ENCODE measurements at regions not wholly inside any gene's neighbourhood (a gene's known extent, or its start where the extent isn't known, plus 50 kb on each side); places are given as distances from the start of the nearest gene placed in this dataset.
"Not testable (repeated sequence)": the region's sequence is repeated elsewhere in the genome, so short reads cannot be mapped to it uniquely, and the experiment has no call there.

DNA sequence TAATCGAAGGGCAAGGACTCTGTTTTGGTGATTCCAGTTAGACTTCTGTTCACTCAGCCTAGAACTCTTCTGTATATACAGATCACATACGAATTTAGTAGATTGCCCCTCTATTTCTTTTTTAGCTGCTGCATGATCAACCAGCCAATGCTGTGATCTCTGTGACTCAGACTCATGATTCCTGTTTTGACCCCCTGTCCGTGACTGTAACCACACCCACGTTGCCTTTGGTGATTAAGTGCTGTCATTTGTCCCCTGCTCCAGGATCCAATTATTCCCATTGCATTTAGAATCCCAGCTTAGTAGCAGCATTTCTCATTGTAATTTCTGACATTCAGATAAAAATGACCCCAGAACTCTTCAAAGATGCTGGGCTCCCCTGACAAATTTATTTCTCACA lies 545.7 kb downstream of the NPIPA7 start:
- no peak for DNase-seq
- intact Hi-C loops (cut with DNase I) = no loop called here

DNA sequence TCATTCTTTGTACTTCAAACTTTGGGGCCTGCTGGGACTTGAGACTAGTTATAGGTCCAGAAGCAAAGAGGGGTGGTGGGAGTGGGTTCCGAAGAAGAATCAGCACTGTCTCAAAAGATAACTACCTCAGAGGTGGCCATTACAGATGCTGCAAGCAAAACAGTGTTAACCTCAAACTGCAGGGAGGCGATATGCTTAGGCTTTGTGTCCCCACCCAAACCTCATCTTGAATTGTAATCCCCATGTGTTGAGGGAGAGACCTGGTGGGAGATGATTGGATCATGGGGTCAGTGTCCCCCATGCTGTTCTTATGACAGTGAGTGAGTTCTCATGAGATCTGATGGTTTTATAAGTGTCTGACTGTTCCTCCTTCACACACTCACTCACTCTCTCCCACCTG lies 545.3 kb downstream of the XYLT1 start:
- intact Hi-C loops (cut with DNase I) = no loop called here

DNA sequence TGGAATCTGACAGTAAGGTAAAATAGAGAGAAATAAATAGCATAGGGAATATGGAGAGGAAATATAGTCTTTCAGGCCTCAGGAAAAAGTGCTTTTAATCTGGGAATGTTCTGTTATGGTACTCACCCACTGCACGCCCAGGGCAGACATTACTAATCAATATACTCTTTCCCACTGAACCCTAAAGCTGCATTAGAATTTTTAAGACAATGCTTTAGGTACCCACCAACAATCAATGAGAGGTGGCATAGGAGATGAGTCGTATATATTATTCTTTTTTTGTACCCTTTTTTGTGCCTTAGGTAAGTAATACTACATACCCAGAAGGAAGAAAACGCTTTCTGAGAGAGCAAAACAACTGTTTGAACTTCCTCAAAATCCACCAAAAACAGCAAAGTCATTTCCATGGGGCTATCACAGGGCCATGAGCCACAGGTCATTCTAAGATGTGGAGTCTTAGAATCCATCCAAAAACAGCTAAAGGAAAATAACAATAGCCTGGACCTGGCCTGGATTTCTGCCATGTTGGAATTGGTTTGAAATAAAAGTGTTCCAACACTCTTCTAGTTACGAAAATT lies 542.1 kb downstream of the XYLT1 start:
- DNase-seq = no peak
- intact Hi-C loops (cut with DNase I) = no loop called here

More for the DNA sequence above, 545.3 kb downstream of the XYLT1 start:
- no peak for DNase-seq

DNA sequence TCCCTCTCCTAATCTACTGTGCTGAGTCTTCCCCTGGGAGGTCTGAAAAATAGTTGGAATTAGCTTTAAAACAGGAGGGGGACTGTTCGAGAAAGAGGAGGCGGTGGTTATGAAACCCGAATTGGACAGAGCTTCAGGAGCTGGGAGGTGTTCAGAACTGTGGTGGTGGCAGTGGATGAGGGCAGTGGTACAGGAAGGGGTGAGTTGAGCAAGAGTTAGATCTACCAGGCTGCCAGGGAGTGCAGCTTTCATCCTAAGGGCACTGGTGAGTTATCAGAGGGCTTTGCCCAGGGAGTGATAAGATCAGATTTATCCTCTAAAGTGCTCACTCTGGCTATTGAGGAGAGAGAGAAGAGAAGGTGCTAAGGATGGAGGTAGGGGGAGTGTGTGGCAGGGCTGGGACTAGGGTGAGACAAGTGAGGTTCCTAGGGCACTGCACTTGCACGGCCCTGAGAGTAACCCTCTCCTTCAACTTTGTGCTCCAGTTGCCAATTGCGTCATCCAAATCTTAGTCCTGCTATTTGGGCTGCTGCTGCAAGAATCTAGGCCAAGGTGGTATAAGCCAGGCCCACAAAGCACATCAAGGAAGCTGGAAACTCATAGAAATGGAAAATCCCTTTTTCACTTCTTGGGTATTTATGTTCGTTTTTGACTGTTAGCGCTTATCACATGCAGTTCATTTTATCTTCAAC lies 540.3 kb downstream of the XYLT1 start:
- DNase-seq = no peak
- intact Hi-C loops (cut with DNase I) = no loop called here

DNA sequence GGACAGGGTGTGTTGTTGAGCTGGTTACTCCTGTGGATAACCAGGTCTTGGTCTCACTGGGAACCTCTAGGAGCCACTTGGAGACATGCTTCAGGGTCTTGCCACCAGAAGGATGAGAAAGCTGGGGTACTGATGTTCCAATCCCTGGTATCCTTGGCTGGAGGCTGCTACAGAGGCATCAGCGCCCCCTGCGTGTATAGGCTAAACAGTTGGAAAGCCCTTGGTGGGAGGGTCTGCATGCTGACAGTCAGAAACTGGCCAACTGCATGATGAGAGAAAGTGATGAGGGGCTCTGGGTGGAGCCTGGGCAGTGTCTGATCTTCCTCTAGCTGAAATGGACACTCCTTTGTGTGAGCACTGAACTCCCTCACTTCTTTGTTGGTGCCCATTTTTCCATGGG lies 536.9 kb downstream of the XYLT1 start:
- DNase-seq = no peak
- intact Hi-C loops (cut with DNase I) = no loop called here

DNA sequence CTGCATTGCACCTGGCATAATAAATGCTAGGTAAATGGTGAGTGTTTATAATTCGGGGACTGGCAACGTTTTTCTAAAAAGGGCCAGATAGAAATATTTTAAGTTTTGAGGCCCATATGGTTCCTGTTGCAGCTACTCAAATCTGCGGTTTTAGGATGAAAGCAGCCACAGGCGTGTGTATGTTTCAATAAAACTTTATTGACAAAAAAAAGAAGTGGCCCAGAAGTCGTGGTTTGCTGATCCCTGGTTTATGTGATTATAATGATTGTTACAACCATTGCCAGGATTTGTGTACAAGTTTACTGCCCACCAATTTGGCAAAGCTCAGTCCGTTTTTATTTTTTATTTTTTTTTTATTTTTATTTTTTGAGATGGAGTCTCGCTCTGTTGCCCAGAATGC lies 536.1 kb downstream of the XYLT1 start:
- intact Hi-C loops (cut with DNase I) = no loop called here
- no peak for DNase-seq

DNA sequence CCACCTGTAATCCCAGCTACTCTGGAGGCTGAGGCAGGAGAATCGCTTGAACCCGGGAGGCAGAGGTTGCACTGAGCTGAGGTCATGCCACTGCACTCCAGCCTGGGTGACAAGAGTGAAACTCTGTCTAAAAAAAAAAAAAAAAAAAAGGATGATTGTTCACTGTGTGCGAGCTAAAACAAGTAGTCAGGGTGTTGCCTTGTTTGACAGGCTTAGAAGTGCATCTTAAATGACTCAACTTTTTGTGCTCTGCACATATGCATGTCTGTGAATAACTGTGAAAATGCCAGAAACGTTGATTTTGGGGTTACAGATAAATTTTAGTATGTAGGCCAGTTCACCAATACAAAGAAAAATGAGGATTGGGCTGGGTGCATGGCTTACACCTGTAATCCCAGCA lies 534.9 kb downstream of the XYLT1 start:
- intact Hi-C loops (cut with DNase I); DNase-seq: not testable (repeated sequence)

DNA sequence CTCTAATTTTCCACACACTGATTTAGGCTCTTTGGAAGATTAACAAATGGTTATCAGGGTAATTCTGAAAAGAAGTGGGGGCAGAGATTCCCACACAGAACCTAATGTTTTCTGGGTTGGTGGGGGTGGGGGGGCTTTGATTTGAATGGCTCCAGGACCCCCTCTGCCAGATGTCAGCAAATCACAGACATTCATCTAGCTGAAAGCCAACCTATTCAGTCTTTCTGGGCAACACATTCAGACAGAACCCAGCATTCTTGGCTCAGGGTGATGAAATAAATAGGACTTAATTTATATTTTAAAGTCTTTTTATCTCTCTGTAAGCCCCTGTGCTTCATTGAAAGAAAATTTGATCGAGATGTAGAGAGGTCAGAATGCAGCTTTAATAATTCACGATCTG lies 533.2 kb downstream of the XYLT1 start:
- intact Hi-C loops (cut with DNase I) = no loop called here
- DNase-seq = no peak

DNA sequence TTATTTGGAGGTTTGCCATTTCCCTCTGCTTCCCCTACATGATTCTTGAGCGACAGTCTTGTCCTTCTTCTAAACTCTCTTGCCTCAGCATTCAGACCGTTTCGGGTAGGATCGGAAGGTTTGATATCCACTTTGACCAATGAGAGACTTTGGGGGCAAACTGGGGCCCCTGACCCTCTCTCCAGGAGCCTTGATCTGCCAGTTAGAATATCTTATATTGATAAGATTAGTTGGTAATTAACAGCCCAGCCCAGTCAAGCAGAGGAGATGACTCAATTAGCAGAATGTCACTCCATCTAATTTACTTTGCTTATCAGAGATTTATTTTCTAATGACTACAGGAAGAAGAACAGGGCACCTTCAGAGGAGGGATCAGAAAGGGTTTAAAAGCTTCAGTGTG lies 532.8 kb downstream of the XYLT1 start:
- intact Hi-C loops (cut with DNase I) = no loop called here
- no peak for DNase-seq

DNA sequence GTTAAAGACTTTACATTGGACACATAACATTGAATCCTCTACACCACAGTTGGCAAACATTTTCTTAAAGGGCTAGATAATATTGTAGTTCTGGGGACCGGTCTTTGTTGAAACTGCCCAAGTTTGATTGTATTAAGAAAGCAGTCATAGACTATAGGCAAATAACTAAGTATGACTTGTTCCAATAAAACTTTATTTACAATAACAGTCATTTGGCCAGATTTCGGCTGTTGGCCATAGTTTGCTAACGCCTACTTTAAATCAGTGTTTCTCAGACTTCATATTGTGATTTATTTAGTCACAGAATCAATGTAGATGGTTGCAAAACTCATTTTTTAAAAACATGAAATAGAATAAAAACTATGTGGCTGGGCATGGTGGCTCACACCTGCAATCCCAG lies 531.8 kb downstream of the XYLT1 start:
- intact Hi-C loops (cut with DNase I) = no loop called here
- DNase-seq = no peak

DNA sequence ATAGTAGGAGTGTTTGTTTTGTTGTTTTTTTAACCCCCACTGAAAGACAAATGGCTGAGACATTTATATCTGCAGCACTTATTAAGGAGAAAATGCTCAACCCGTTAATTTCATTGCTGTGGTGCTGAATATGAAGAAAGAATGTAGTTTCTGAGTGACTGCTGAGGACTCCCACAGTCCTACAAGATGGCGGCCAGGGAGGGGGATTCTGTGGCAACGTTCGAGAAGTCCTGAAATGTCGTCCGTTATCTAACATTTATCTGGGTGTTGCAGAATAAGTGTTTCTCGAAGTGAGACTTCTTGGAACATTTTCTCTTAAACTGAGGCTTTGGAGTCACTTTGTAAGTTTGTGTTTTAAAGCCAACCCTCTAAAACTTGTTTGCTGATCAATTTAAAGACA lies 530.4 kb downstream of the XYLT1 start:
- DNase-seq = no peak
- intact Hi-C loops (cut with DNase I) = no loop called here

DNA sequence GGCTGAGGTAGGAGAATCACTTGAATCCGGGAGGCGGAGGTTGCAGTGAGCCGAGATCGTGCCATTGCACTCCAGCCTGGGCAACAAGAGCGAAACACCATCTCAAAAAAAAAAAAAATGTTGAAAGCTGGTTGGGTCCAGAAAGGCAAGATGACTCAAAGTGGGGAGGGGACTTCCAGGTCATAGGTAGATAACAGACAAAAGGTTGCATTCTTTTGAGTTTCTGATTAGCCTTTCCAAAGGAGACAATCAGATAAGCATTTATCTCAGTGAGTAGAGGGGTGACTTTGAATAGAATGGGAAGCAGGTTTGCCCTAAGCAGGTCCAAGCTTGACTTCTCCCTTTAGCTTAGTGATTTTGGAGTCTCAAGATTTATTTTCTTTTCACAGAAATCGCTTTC lies 527.9 kb downstream of the XYLT1 start:
- DNase-seq; intact Hi-C loops (cut with DNase I): not testable (repeated sequence)

DNA sequence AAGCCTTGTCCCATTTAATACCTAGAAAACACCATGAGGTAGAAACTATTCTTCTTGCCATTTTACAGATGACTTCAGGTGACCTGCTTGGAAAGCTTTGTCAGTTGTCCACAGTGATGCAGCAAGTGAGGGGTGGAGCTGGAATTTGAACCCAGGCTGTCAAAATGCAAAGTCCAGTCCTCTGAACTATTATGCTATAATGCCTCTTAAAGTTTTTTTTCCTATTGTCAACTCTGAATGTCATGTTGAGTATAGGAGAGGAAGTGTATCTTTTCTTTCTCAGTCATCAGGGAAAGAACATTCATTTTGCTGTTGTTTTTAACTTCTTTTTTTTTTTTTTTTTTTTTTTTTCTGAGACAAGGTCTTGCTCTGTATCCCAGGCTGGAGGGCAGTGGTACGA lies 525.6 kb downstream of the XYLT1 start:
- intact Hi-C loops (cut with DNase I) = no loop called here
- DNase-seq = no peak

DNA sequence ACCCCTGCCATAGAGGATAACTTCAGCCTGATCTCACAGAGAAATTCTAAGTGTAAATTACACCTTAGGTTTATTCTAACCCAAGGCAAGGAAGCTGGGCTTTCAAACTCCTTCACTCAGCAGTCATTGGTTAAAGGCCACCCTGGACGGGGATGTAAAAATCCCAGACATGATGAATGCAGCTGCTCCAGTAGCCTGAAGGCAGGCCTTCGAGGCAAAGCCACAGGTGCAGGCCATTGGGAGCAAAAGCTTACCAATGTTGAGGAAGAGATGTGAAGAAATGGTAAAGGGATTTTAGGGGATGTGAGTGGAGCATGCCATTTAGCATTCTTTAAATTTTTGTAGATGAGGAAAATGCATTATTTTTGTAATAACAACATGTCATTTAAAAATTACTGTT lies 514.4 kb downstream of the XYLT1 start:
- intact Hi-C loops (cut with DNase I) = no loop called here
- no peak for DNase-seq

DNA sequence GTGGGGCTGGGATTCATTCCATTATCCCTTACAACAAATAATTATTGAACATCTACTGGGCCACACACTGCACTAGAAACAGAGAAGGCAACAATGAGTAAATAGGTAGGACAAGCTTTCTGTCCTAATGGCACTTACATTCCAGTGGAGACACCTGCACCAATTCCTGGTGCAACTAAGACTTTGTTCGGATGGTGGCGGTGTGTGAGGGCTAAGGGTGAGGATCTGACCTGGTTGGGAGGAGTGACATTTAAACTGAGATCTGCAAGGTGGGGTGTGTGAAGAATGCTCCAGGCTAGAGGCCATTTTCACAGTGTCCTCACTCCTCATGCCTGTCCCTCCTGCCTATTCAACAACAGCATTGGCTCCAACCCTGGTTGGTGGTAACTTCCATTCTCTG lies 510.0 kb downstream of the XYLT1 start:
- no peak for DNase-seq
- intact Hi-C loops (cut with DNase I) = no loop called here

DNA sequence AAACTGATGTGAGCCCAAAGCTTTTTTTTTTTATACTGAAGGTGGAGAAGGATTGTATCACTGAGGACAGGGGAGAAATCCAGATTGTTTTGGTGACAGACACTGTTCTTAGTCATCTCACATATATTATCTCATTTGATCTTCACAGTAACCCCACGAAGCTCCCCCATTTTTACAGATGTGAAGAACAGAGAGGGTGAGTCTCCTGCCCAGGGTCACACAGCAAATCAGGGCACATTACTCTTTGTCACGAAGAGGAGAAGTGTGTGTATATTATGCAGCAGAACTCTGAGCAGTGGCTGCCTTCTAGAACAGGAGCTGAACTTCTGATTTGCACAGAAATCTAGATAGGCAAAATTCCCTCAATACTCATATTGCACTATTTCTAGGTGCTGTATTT lies 504.3 kb downstream of the XYLT1 start:
- intact Hi-C loops (cut with DNase I) = no loop called here
- DNase-seq = no peak

DNA sequence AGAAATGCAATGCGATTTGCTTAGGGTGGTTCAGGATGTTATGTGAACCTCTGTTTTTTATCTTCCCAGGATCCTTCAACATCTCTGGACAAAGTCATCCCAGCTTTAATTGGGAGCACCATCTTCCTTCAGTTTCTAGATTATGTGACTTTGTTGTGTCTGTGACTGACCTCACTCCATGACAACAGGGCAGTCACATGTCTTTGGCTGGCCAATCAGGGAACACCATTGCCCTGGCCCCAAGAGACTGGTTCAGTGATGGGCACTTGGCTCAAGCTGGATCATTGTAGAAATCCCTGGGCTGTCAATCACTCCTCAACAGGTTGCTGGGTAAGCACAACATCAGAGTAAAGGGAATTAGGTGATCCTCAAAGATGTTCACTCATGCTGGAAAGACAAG lies 499.7 kb downstream of the XYLT1 start:
- no peak for DNase-seq
- intact Hi-C loops (cut with DNase I) = no loop called here

DNA sequence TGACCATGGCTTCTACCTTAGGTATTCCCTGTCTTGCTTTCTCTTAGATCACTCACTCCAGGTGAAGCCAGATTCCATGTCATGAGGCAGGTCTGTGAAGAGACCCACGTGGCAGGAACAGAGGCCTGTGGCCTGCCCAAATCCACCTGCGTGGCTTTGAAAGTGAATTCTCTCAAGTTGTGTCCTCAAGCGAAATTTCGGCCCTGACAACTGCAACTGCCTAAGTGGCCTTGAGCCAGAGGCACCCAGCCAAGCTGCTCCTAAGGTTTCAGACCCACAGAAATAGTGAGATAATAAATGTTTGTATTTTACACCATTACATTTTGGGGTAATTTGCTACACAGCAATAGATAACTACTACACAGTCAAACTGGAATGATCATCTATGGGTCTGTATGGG lies 497.9 kb downstream of the XYLT1 start:
- intact Hi-C loops (cut with DNase I) = no loop called here
- no peak for DNase-seq

DNA sequence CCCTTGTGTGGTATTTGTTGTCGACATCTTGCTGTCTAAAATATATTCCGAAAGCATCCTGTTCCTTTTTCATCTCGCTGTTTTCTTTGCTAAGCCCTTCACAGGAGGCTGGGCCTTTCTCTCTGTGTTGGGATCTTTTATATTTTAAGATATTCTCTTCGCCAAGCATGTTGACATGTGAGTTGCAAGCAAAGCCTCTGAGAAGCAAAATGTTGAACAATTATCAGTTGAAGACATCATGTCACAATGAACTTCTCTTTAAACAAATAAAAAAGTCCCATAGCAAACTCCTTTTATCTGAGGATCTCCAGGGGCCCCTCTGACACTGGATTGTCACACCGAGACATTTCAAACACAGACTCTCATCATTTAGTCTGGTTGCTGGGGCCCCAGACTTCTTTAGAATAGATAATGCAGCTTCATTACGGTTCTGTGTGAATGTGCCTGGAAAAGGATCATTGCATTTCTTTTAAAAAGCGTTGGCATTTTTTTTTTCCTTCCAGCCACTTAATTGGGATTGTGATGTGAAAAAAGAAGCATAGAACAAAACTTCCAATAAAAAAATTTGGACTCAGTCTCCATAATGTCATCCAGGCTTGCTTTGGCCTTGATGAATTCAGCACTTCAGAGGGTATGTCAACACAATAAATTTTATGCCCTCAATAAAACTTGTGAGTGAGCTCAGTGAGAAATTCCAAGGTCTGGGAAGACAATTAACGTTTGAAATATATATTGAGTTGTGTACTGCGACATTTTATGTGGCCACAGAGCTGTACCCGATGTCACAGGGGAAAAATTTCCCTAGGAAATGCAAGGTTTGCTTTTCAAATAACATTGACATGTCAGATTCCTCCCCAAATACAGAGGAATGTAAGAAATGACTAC lies 496.8 kb downstream of the XYLT1 start:
- DNase-seq = no peak
- intact Hi-C loops (cut with DNase I) = no loop called here

DNA sequence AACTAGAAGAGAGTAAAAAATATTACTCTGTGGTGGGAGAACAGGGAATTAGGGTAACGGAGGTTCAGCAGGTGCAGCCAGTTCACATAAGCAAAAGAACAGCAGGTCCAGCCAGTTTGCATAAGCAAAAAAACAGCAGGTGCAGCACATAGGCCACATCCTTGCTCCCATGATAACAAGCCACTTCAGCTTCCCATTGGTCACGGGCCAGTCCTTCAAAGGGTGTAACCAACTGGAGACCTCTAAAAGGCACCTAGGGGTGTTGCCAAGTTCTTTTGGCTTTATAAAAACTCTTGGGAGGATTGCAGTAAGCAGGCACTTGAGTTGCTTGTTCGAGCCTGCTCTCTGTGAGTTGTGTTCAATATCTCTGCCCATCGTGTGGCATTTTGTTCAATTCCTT lies 488.1 kb downstream of the XYLT1 start:
- intact Hi-C loops (cut with DNase I) = no loop called here
- no peak for DNase-seq

DNA sequence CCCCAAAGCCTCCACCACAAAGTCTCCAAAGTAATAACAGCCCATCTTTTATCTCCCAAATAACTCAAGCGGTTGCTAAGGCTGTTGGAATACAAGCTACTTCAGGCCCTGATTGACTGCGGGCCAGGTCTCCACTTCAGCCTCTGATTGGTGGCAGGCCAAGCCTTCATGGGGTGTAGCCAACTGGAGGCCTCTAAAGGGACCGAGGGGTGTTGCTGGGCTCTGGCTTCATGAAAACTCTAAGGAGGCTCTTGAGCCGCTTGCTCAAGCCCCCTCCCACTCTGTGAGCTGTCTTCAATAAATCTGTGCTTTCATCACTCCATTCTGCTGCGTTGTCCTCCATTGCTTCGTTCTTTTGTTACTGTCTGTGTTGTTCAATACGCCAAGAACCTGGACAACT lies 487.2 kb downstream of the XYLT1 start:
- DNase-seq = no peak
- intact Hi-C loops (cut with DNase I) = no loop called here

DNA sequence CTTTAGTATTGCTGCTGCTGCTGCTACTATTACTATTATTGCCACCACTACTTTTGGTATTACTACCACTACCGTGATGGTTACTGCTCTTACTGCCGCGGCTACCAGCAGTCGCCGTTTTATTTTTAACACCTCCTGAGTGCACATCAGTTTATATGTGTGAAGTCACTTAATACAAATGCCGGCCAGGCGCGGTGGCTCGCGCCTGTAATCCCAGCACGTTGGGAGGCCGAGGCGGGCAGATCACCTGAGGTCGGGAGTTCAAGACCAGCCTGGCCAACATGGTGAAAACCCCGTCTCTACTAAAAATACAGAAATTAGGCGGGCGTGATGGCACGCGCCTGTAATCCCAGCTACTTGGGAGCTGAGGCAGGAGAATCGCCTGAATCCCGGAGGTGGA lies 486.7 kb downstream of the XYLT1 start:
- intact Hi-C loops (cut with DNase I); DNase-seq: not testable (repeated sequence)
